HG02870 (cell line): ENCODE measurements at regions not wholly inside any gene's neighbourhood (a gene's known extent, or its start where the extent isn't known, plus 50 kb on each side); places are given as distances from the start of the nearest gene placed in this dataset.

Experiments used
- ATAC-seq: cut with Tn5 transposase; IDR thresholded peaks from one replicate; pipeline ENCODE4 v1.9.1; 2021; ENCODE audit warnings: mild to moderate bottlenecking, moderate library complexity; ENCODE audit not compliant: unreplicated experiment

DNA sequence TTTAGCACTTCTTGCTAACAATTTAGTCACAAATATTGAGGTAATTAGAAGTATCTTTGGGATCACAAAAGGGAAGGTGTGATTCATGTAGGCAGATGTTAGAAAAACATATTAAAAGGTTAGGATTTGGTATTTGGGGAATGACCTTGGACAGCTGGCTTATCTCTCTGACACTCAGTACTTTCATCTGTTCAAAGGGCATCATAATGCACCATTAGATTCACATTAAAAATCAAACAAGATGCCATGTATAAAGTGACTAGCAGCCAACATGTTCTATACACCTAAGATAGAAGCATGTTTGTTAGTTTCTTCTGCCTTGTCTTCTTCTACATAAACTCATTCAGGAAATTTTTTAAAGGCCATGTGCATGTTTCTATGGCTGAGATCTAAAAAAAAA, 56.5 kb upstream of the ESRRG start:
- ATAC-seq, result no peak

DNA sequence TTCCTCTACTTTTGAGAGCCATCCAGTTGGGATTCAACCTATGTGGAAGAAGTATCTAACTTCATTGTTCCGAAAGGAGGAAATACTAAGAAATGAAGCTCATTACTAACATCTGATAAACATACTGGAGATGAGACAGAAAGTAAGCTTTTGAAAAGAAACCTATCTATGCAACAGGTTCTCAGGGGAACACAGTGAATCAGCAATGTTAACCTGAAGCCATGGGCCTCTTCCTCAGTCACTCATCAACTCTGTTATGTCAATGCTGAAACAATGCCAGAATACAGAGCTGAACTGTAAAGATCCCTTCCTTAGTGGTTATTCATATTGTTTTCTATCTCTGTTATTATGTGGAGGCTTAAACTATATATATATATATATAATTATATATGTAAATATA, 55.5 kb upstream of the ESRRG start:
- ATAC-seq, result no peak

DNA sequence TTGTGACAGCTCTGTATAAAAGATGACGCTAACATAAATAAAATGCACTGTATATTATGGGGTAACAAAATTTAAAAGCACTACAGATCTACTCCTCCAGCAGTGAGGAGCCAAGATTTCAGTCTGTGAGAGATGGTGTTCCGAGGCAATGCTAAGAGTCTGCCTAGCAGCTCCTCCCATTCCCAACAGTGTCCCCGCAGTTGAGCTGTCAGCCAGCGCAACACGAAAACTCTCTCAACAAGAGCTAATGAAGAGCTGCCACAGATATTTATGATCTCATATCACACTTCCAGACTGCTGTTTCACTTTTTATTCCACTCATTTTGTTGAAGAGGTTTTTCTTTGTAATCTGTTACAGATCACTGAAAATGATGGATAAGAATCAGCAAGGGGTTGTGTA, 53.9 kb upstream of the ESRRG start:
- ATAC-seq, result no peak
